GM12864 (cell line): ENCODE measurements at regions not wholly inside any gene's neighbourhood (a gene's known extent, or its start where the extent isn't known, plus 50 kb on each side); places are given as distances from the start of the nearest gene placed in this dataset.

ENCODE experiments used
- DNase-seq: peaks from one replicate; pipeline ENCODE4 v3.0.0-alpha.2; 2011; ENCODE audit warnings: low read depth
- H3K4me3 ChIP-seq: 2 replicates; pipeline ENCODE4 v1.5.1; 2011; ENCODE audit warnings: mild to moderate bottlenecking, low read depth, low read length, control low read depth
- TF ChIP-seq, protein P1 (sequence below): IDR thresholded peaks from 2 replicates; pipeline ENCODE4 v1.5.1; 2011; ENCODE audit warnings: low read depth, mild to moderate bottlenecking, moderate library complexity, low read length, control low read depth, inconsistent platforms; ENCODE audit errors: missing control alignments

- H3K4me3 ChIP-seq: no peak overlapping the region
- DNase-seq: no peak
- TF ChIP-seq, protein P1, sequence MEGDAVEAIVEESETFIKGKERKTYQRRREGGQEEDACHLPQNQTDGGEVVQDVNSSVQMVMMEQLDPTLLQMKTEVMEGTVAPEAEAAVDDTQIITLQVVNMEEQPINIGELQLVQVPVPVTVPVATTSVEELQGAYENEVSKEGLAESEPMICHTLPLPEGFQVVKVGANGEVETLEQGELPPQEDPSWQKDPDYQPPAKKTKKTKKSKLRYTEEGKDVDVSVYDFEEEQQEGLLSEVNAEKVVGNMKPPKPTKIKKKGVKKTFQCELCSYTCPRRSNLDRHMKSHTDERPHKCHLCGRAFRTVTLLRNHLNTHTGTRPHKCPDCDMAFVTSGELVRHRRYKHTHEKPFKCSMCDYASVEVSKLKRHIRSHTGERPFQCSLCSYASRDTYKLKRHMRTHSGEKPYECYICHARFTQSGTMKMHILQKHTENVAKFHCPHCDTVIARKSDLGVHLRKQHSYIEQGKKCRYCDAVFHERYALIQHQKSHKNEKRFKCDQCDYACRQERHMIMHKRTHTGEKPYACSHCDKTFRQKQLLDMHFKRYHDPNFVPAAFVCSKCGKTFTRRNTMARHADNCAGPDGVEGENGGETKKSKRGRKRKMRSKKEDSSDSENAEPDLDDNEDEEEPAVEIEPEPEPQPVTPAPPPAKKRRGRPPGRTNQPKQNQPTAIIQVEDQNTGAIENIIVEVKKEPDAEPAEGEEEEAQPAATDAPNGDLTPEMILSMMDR: no peak
Measured at GRCh38 chr2:212592695-212593094, 54.1 kb upstream of the ERBB4 start.
